T-helper 1 cell treated with Interleukin-12 subunit alpha and Interleukin-12 subunit beta and Interleukin-4 antibody, amounts not matched to agents 30 ng/mL and 1 ng/mL, for 36 hours (primary cell): ENCODE measurements at regions not wholly inside any gene's neighbourhood (a gene's known extent, or its start where the extent isn't known, plus 50 kb on each side); places are given as distances from the start of the nearest gene placed in this dataset.
"Not testable (repeated sequence)": the region's sequence is repeated elsewhere in the genome, so short reads cannot be mapped to it uniquely, and the experiment has no call there.

Experiments used
- intact Hi-C: fragments of 100-400 bp; cut with micrococcal nuclease; formaldehyde crosslinking; loops from one replicate; pipeline ENCODE4 v1.15.1; 2024

DNA sequence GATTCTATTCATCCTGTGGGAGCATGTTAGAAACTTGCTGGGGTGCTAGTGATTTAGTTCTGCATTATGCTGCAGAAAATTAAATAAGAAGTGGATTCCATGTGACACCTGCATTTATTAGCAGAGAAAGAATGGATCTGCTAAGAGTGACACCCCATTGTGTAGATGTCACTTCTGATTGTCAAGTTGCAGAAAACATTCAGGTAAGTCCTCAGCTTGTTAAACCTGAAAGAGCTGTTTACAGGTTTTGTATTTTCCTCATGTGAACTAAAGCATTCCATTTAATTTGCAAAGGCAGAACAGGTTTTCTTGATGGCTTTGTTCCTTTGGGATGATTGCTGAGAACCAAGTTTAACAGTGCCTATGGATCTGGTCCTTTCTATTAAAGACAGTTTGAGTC is 238.7 kb downstream of the ABCC12 start:
- intact Hi-C loops = no loop called here

DNA sequence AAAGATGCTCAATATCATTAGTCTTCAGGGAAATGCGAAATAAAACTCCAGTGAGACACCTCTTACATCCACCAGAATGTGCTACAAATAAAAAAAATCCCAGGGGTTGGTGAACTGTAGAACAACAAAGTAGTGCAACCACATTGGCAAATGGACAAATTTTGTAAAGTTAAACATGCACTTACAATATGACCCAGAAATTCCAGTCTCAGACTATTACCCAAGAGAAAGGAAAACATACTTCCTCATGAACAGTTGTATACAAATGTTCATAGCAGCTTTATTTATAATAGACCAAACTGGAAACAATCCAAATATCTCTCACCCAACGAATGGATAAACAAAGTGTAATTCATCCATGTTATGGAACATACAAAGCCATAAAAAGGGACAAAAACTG is 239.5 kb downstream of the ABCC12 start:
- intact Hi-C loops = no loop called here

DNA sequence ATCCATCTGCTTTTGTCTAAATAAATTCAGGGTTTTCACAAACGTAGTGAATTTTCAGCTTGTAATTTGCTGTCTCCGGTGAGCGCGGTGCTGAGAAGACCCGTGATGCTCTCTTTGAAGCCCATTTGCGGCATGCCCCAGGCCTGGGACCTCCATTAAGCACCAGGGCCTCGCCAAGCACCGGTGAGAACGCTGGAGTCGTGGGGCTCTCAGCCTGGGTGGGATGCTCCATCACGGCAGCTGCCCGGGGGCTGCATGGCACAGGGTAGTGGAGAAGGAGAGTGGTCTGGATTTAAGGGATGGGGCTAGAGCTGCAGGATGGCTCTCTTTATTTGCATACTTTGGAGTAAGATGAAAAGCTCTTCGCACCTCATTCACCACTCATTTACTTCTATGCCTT is 248.7 kb downstream of the ABCC12 start:
- intact Hi-C loops = no loop called here

DNA sequence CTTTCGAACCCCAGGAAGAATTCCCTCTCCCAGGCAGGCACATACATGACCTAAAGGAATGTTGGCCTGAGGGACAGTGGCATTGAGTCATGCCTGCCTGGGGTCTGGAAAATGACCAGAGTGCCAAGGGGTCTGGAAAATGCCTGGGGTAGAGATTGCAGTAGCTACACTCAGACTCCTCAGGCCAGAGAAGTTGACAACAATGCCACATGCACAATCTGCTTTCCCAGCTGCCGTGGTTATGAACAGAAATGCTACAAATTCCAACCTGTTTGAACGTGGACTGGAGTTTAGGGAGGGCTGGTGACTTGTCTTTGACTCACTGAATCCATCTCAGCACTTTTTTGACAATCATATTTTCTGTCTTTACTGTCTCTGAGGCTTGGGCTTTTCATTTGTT is 250.0 kb downstream of the ABCC12 start:
- intact Hi-C loops = no loop called here

DNA sequence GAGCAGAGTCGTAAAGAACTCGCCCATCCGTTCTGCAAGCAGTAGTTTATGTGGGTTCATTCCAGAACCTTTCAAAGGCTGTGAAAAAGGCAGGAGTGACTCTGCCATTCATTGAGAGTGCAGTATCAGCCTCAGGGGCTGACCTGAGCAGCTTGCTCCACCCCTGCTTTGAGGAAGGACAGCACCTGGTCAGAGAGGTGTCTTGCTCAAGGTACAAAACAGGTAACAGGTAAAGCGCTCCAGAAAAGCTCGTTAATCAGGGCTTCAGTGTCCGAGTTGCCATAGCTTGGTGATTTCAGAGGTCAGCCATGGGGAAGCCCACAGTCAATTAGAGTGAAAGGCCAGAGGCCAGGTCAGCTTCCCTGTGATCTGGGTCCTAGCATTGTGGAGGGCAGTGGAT is 251.1 kb downstream of the ABCC12 start:
- intact Hi-C loops = no loop called here

DNA sequence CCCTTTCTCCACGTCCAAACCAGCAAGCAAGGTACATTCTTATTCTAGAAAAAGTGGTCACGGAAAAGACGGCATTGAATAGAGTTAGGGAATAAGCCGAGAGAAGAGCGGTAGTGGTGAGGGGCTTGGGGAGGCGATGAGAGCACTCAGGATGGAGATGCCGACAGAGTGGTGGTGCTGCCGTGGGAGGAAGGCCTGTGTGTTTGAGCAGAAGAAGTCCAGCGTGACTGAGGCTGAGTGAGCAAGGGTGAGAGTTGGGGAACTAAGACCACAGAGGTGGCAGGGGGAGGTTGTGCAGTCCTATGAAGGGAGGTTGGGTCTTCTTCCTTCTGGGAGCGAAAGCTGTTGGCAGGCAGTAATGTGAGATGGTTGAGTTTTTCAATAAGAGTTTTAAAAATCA is 252.3 kb downstream of the ABCC12 start:
- intact Hi-C loops = no loop called here

DNA sequence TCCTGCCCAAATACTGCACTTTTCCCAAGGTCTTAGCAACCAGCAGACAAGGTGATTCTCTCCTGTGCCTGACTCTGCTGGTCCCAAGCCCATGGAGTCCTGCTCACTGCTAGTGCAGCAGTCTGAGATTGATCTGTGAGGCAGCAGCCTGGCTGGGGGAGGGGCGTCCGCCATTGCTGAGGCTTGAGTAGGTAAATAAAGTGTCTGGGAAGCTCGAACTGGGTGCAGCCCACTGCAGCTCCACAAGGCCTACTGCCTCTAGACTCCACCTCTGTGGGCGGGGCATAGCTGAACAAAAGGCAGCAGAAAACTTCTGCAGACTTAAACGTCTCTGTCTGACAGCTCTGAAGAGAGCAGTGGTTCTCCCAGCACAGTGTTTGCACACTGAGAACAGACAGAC is 258.7 kb downstream of the ABCC12 start:
- intact Hi-C loops = not testable (repeated sequence)

DNA sequence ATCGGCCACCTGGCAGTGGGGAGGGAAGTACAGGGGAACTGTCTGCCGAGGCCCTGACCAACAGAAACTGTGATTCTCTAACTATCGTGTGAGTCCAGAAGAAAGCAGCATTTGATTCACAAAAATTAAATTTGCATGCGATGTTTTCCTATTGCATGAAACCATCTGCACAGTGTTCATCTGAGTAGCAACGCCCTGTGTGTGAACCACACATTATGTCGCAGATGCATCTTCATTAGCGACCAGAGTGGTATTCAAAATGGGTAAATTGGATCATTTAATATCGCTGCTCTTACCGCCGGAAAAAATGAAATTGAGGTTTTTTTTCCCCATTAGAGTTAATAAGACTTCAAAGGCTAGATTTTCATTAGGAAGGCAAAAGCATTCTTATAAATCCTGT is 260.6 kb downstream of the ABCC12 start:
- intact Hi-C loops = no loop called here

DNA sequence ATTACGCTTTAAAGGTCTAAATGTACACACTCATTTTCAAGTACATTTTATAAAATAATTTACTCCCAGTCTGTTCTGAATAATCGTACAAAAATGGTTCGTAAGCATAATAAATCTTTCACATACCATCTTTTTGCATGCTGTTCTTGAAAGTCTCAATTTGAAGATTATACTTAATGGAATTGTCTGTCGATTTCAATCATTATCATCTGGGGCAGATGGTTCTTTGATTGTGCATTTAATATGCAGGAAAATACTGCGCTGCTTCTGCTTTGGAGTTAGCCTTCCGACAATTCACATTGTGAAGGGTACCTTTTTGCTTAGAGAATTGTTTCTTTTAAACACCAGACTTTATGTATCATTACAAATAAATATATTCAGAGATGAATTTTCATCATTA is 262.8 kb downstream of the ABCC12 start:
- intact Hi-C loops = no loop called here

DNA sequence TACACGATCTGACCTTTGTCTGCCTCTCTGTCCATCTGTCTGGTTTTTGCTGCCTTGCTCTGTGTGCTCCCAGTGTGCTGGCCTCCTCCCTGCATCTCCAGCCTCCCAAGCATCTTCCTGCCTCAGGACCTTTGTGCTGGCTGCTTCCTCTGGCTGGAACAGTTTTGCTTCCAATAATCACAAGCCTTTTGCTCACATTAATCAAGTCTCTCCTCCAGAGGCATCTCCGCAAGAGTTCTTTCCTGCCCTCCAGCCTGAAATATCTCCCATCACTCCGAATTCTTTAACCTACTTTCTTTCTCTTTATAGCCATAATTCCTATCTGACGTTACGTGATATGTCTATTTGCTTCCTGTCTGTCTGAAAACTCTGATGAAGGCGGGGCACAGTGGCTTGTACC is 267.1 kb downstream of the ABCC12 start:
- intact Hi-C loops = no loop called here

DNA sequence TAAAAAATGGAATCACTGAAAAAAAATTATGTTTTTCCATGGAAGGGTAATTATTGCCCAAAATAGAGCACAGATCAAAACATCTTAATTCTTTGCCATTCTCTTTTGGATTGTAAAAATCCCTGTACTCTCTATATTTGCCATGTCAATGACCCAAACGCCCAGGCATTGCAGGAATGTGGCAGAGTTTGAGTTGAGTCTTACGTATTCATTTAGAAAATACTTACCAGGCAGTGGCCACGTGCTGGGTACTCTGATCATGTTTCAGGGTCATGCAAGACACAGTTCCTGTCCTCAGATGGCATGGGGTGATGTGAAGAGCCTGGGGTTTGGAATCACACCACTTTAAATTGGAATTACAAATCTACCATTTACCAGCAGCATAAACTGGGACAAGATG is 267.7 kb downstream of the ABCC12 start:
- intact Hi-C loops = no loop called here

DNA sequence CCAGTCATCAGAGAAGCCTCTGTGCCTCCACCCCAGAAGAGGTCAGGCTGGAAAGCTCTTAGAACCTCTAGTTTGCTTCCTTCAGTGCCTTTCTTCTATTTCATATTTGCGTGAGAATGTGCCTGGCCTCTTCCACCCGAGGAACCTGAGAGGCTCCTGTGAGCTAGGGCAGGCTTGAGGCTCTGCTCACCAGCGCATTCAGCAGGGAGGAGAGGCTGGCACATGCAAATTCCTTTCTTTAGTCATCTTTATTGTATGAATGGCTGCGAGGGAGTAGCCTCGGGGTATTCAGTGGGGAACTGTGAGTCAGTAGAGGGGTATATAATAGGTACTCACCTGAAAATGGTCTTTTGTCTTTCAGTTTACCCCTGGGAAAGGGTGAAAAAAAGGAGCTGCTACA is 268.3 kb downstream of the ABCC12 start:
- intact Hi-C loops = no loop called here

DNA sequence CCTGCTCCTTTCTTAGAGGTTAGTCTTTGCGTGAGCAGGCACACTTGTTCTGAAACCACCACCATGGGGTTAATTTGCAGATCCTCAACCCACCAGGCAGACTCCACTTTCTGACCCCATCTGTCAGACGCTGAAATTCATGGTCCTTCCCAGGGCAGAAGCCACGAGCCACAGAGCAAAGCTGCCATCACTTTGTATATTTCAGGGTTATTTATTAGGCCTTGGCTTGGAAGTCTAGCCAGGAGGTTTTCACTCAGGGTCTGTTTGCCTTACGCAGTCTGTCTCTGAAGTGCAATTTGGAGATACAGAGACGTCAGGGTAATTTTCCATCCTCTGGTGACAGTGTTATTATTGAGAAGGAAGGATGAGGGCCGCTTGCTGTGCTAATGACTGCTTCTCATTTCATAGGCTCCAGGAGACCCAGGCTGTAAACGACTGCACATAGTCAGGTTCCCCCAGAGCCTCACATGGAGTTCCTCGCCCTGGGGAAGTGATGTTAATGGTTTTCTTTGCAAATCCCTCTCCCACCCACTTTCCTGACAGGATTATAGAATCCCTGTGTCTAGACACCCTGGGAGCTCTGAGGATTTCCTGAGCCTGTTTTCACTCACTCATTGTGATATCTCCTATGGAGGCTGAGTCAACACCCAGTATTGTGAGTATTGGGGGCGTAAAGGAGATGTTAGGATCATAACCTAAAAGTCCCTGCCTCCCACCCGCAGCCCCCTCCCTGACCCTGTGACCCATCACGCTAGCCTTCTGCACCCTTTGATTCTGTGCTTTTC is 269.0 kb downstream of the ABCC12 start:
- intact Hi-C loops = no loop called here

DNA sequence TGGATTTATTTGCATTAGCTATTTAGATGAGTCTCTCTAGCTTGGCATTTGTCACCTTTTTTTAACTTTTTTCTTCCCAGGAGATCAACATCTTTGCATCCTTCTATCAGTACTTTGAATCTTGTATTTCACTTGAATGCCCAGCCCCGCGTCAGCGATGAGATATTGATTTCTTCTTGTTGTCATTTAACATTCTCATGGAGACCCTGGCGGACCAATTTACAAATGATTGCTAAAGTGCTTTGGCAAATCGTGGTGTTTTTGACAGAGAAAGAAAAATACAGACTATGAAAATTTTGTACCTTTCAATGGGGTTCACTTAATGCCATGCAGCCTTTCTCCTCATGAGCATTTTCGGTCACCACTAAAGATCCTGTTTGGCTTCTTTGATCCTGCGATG is 269.7 kb downstream of the ABCC12 start:
- intact Hi-C loops = no loop called here

DNA sequence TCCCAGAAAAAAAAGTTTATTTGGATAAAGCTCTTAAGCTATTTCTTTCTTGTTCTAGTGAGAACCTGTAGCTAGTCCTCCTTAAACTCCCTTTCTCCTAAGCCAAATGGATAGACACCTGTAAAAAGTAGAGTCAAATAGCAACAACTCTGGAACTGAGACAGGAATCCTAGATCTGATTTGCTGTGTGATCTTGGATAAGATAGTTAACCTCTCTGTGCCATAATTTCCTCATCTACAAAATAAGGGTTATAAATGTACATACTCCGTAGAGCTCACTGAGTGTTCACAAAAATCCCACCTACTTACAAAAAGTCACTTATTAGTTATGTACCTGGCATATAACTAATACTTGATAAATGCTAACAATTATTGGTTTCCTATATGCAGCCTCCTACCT is 270.3 kb downstream of the ABCC12 start:
- intact Hi-C loops = no loop called here

DNA sequence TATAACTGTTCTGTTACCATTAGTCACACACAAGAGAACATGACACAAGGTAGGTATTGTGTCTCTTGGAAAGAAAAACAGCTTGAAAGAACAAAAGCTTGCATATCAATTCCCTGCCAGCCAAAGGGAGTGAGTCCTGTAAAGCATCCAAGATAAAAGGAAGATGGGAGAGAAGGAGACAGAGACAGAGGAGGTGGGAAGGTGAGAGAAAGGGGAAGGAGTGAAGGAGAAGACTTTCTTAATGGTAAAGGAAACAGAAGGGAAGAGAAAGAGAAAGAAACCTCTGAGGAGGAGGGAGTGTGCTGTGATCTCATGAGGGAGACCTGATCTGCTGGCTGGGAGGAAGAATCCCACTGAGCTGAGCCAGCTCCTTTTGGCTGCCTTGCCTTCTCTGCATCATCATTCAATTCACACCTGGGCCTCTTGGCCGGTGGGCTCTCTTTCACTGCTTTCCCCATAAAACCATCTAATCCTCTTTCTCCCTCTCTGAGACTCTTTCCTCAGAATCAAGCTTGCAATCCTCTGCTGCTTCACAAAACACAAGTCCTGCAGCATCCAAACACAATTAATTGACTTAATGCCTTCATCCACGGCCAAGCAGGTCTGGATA is 271.6 kb downstream of the ABCC12 start:
- intact Hi-C loops = no loop called here

DNA sequence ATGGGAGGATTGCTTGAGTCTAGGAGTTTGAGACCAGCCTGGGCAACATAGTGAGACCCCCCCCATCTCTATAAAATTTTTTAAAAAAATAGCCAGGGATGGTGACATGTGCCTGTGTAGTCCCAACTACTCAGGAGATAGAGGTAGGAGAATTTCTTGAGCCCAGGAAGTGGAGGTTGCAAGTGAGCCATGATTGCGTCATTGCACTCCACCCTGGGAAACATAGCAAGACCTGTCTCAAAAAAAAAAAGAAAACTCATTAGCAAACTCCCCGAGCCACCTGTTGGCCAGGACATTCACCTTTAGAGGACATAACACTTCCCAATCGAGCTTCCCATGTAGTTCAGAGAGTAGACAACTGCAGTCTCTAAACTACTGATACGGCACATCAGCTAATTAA is 274.2 kb downstream of the ABCC12 start:
- intact Hi-C loops = no loop called here

DNA sequence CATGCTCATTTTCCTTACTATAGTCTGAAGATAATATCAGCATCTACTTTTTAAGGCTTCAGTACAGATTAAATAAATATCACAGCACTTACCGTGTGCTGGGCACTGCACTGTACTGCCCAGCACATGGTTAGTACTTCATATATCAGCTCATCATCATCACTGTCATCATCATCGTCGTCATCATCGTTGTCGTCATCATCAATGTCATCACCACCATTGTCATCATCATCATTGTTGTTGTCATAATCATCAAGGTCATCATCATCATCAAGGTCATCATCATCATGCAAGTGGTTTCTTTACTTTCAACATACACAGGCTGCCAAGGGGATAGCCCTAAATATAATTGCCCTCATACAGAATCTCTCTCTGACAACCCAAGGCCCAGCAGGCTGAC is 275.1 kb downstream of the ABCC12 start:
- intact Hi-C loops = no loop called here

DNA sequence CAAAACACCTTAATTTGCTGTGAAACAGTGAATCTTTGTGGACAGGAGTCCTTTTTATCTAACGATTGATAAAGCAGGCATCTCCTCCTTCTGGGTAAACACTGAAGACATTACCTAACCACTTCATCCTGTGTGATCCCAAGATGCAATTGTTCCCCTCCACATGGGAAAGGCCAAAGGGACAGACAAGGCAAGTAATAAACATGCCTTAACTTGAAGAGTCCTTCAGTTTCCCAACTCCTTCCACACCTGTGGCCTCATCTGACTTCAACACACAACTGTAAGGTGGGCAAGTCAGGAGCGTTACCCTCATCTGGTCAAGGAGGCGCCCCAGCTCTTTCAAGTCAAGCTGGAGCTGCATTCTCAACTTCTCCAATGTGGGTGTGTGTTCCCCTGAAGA is 278.6 kb downstream of the ABCC12 start:
- intact Hi-C loops = no loop called here

DNA sequence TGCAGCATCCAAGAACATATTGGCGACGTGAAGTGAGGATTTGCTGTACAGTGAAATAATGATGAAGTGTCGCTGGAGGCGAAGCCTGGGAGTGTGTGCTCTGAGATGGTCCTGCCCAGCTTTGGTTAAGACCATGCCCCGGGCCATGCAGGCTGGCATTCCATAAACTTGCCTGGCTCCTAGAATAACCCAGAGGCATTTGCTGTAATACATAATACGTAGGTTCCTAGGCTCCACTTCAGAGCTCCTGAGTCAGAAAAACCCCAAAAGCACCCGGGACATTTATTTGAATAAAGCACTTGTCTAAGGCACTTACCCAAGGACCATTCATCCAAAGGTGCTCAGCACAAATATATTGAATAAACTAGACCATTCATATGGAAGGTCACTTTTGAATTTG is 279.3 kb downstream of the ABCC12 start:
- intact Hi-C loops = no loop called here

DNA sequence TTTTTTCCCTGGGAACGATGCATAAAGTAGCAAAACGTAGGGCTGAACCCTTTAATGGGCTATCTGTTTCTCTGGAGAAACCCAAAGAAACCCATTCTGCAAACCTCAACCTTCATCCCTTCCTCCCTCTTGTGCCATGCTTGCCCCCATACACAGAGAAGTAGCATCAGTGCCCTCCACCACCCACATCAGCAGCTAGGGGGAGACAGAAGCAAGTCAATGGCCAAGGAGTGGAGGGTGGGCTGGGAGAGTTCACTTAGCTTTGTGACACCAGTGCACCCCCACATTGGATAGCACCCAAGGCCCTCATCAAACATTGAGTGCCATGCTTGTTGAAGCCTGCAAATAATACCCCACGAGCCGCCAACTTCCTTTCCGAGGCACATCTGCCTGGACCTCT is 282.4 kb downstream of the ABCC12 start:
- intact Hi-C loops = no loop called here

DNA sequence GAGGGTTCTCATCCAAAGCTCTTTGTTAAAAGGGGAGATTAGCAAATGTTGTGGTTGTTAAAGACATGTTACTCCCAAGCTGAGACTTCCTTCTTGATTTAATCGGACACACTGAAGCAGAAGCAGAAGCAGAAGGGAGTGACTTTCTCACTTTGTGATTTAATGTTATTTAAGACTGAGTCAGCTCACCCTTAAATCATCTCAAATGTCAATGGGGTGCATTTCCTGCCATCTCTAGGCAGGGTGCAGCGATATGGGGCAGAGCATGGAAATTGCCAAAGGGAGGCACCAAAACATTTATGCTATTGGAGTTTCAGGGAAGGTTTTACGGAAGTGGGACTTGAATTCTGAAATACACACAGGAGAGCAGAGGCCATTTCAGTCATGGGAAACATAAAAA is 283.6 kb downstream of the ABCC12 start:
- intact Hi-C loops = no loop called here

DNA sequence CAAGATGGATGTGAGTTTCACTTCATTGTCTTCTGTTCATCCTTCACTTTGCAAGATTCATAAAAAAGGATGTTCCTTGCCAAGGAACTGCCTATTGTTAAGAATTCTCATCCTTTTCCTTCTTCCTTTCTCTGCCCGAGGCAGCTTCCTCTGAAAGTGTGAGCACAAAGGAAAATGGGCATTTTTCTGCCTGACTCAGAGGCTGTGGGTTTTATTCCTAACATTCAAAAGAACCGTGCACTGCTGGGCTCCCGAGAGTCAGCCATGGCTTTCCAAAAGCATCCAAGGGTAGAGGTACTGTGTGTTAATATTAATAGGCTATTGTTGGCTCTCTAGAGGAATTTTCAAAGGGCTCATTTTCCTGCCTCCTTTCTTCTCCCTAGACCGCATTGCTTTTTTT is 289.4 kb downstream of the ABCC12 start:
- intact Hi-C loops = no loop called here
